ENCODE measurements at regions not wholly inside any gene's neighbourhood (a gene's known extent, or its start where the extent isn't known, plus 50 kb on each side); places are given as distances from the start of the nearest gene placed in this dataset.

GRCh38 chr14:44814196-44814595 lies 147.6 kb downstream of the KLHL28 start:
- TF ChIP-seq CTCF (conservative IDR thresholded peaks at IDR 0.05; ENCODE audit: low read length) (no peak), EZH2phosphoT487 (IDR thresholded peaks at IDR 0.05; ENCODE audit: borderline replicate concordance, low read depth, low read length) (no peak)

Data from OCI-LY7 (cell line).